ENCODE measurements at regions not wholly inside any gene's neighbourhood (a gene's known extent, or its start where the extent isn't known, plus 50 kb on each side); places are given as distances from the start of the nearest gene placed in this dataset.
"Not testable (repeated sequence)": the region's sequence is repeated elsewhere in the genome, so short reads cannot be mapped to it uniquely, and the experiment has no call there.

- DNase-seq = peak; percentile 93
Measured at GRCh38 chr7:66413379-66414114, 208.4 kb downstream of the TPST1 start.

- no peak for DNase-seq
Measured at GRCh38 chr7:66415659-66416265, 210.6 kb downstream of the TPST1 start.

GRCh38 chr7:66418537-66418936 lies 210.1 kb upstream of the KCTD7 start:
- DNase-seq = no peak

- DNase-seq = no peak
Measured at GRCh38 chr7:66419210-66419609, 209.5 kb upstream of the KCTD7 start.

- no peak for DNase-seq
Measured at GRCh38 chr7:66421830-66422475, 206.7 kb upstream of the KCTD7 start.

GRCh38 chr7:66423729-66424128 lies 205.0 kb upstream of the KCTD7 start:
- no peak for DNase-seq

GRCh38 chr7:66426332-66426731 lies 202.3 kb upstream of the KCTD7 start:
- no peak for DNase-seq

GRCh38 chr7:66426996-66427395 lies 201.7 kb upstream of the KCTD7 start:
- DNase-seq = no peak

- DNase-seq = no peak
Measured at GRCh38 chr7:66427956-66428355, 200.7 kb upstream of the KCTD7 start.

GRCh38 chr7:66429498-66430163 lies 199.1 kb upstream of the KCTD7 start:
- no peak for DNase-seq

GRCh38 chr7:66430164-66430545 lies 198.5 kb upstream of the KCTD7 start:
- DNase-seq = no peak

- not testable (repeated sequence) for DNase-seq
Measured at GRCh38 chr7:66438703-66439405, 189.8 kb upstream of the KCTD7 start.

- DNase-seq = no peak
Measured at GRCh38 chr7:66442385-66442784, 186.3 kb upstream of the KCTD7 start.

- DNase-seq = no peak
Measured at GRCh38 chr7:66443946-66444345, 184.7 kb upstream of the KCTD7 start.

GRCh38 chr7:66447007-66447406 lies 181.7 kb upstream of the KCTD7 start:
- not testable (repeated sequence) for DNase-seq

- DNase-seq = not testable (repeated sequence)
Measured at GRCh38 chr7:66450814-66451213, 177.9 kb upstream of the KCTD7 start.

- DNase-seq = not testable (repeated sequence)
Measured at GRCh38 chr7:66451713-66452112, 177.0 kb upstream of the KCTD7 start.

GRCh38 chr7:66452165-66452564 lies 176.5 kb upstream of the KCTD7 start:
- no peak for DNase-seq

- DNase-seq = no peak
Measured at GRCh38 chr7:66453340-66453739, 175.3 kb upstream of the KCTD7 start.

- no peak for DNase-seq
Measured at GRCh38 chr7:66454600-66455225, 174.0 kb upstream of the KCTD7 start.

GRCh38 chr7:66455432-66455831 lies 173.2 kb upstream of the KCTD7 start:
- not testable (repeated sequence) for DNase-seq

GRCh38 chr7:66456431-66456830 lies 172.2 kb upstream of the KCTD7 start:
- not testable (repeated sequence) for DNase-seq

Data from activated CD8-positive, alpha-beta memory T cell treated with anti-CD3 and anti-CD28 coated beads for 24 hours (primary cell).